HFFc6 (cell line): ENCODE measurements at regions not wholly inside any gene's neighbourhood (a gene's known extent, or its start where the extent isn't known, plus 50 kb on each side); places are given as distances from the start of the nearest gene placed in this dataset.

Source experiments
- DNase-seq: peaks from one replicate; pipeline ENCODE4 v3.0.0-alpha.2; 2018
- H3K27ac Mint-ChIP-seq: 2 replicates; pipeline ENCODE4 v1.8.0; 2020; ENCODE audit warnings: mild to moderate bottlenecking, mixed read lengths
- H3K27me3 Mint-ChIP-seq: 2 replicates; pipeline ENCODE4 v1.8.0; 2021; ENCODE audit warnings: mild to moderate bottlenecking, moderate library complexity, mixed read lengths; ENCODE audit not compliant: insufficient read depth
- H3K36me3 Mint-ChIP-seq: 2 replicates; pipeline ENCODE4 v1.8.0; 2021; ENCODE audit warnings: low read depth, mixed read lengths
- H3K4me1 Mint-ChIP-seq: 2 replicates; pipeline ENCODE4 v1.8.0; 2020; ENCODE audit warnings: low read depth, mixed read lengths
- H3K4me3 Mint-ChIP-seq: 2 replicates; pipeline ENCODE4 v1.8.0; 2020; ENCODE audit warnings: mild to moderate bottlenecking, moderate library complexity, mixed read lengths
- H3K9me3 Mint-ChIP-seq: 2 replicates; pipeline ENCODE4 v1.8.0; 2020; ENCODE audit warnings: mild to moderate bottlenecking, mixed read lengths
- TF ChIP-seq, protein P1 (sequence below): fragments of 200-600 bp; sonication (generic); IDR thresholded peaks from 2 replicates; pipeline ENCODE4 v1.5.0; 2021; ENCODE audit warnings: antibody characterized with exemption, mild to moderate bottlenecking

DNA sequence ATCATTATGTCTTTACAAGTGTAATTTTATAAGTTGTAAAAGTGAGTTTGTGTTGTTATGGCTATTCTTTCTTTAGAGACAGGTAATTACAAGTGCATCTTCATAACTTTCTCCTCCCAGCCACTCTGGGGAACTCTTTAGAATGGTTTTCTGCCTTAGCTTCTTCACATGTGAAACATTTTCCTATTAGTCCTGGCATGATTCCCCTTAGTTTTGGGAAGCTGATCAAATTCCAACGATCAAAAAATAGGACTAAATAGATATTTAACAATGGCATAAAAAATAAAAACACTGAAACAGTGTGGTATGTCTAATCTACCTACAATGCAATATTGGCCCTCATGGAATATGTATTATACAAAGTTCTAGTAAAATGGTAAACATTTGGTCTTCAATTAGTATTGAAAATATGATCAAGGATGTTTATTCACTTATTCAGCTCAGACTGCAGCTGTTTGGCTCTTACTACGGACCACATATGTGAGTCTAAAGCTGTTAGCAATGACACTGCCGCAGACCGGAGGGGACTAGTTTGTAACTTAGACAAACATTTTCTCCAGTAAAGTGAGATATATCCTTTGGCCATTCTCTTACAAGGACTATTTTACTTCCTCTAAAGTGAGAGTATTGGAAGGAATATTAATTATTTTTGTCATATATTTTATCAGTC is 890.8 kb upstream of the USP15 start:
- Mint-ChIP-seq H3K4me3 (no peak overlapping the region), H3K36me3 (no peaks in the 10 kb centered on the region; the same call in 1 of the 2 replicates), H3K9me3 (peaks cover 25% of the 10 kb centered on the region), H3K27ac (no peak overlapping the region), H3K4me1 (no peaks in the 10 kb centered on the region), H3K27me3 (no peaks in the 10 kb centered on the region)
- TF ChIP-seq, protein P1, sequence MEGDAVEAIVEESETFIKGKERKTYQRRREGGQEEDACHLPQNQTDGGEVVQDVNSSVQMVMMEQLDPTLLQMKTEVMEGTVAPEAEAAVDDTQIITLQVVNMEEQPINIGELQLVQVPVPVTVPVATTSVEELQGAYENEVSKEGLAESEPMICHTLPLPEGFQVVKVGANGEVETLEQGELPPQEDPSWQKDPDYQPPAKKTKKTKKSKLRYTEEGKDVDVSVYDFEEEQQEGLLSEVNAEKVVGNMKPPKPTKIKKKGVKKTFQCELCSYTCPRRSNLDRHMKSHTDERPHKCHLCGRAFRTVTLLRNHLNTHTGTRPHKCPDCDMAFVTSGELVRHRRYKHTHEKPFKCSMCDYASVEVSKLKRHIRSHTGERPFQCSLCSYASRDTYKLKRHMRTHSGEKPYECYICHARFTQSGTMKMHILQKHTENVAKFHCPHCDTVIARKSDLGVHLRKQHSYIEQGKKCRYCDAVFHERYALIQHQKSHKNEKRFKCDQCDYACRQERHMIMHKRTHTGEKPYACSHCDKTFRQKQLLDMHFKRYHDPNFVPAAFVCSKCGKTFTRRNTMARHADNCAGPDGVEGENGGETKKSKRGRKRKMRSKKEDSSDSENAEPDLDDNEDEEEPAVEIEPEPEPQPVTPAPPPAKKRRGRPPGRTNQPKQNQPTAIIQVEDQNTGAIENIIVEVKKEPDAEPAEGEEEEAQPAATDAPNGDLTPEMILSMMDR, result no peak
- DNase-seq, result no peak

DNA sequence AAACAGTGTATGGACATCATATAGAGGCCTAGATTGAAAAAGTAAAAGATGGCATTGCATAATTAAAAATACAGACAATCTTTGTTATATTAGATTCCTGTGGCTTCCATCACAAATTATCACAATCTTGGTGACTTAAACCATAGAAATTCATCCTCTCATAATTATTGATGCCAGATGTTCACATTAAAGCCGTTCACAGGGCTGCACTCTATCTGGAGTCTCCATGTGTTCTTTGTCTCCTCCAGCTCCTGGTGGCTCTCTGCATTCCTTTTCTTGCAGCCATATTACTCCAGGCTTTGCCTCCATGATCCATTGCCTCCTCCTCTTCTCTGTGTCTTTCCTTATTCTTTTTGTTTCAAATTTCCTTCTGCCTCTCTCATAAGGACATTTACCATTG is 875.7 kb upstream of the USP15 start:
- H3K27me3 Mint-ChIP-seq, result no peaks in the 10 kb centered on the region
- peaks cover 61% of the 10 kb centered on the region for H3K9me3 Mint-ChIP-seq
- no peaks in the 10 kb centered on the region for H3K4me1 Mint-ChIP-seq
- TF ChIP-seq, protein P1, result no peak
- no peak overlapping the region for H3K4me3 Mint-ChIP-seq
- H3K27ac Mint-ChIP-seq, result no peak overlapping the region
- DNase-seq, result no peak
- H3K36me3 Mint-ChIP-seq, result no peaks in the 10 kb centered on the region; the same call in 1 of the 2 replicates

DNA sequence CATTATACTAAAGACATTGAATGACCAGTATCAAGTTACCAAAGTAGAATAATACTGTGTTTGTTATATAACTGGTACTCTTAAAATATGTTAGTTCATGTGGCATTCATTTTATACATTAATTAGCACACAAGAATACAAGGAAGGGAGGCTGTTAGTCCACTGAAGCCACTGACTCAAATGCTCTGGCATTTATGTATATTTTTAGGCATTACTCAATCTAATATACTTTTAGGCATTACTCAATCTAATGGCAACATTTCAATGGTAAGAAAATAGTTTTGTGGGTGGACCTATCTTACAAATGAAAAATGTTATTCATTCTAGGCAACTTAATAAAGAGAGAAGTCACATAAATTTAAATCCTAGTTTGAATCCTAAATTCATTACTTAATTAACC is 874.4 kb upstream of the USP15 start:
- DNase-seq, result no peak
- H3K4me1 Mint-ChIP-seq, result no peaks in the 10 kb centered on the region
- TF ChIP-seq, protein P1, result no peak
- no peaks in the 10 kb centered on the region for H3K27me3 Mint-ChIP-seq
- H3K9me3 Mint-ChIP-seq, result peaks cover 56% of the 10 kb centered on the region
- H3K27ac Mint-ChIP-seq, result no peak overlapping the region
- no peaks in the 10 kb centered on the region for H3K36me3 Mint-ChIP-seq
- no peak overlapping the region for H3K4me3 Mint-ChIP-seq

DNA sequence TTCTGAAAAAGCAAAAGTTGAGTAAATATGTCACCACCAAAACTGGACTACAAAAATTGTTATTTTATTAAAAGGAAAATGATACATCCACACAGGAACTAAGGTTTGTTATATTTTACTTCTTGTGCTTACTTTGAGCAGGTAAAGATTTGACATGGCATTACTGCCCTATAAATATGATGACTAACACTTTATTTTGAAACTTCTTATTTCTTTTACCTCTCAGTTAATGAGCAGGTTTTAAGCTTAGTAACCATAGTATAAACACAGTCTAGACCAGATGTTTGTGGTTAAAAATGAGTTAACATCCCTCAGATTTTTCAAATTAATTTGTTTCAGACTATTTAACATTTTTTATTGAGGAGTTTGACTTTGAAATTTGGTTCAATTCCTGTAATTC is 862.5 kb upstream of the USP15 start:
- H3K27me3 Mint-ChIP-seq, result peaks cover 1% of the 10 kb centered on the region
- H3K4me3 Mint-ChIP-seq, result no peak overlapping the region
- H3K9me3 Mint-ChIP-seq, result peaks cover 37% of the 10 kb centered on the region
- H3K27ac Mint-ChIP-seq, result no peak overlapping the region
- H3K4me1 Mint-ChIP-seq, result no peaks in the 10 kb centered on the region
- no peaks in the 10 kb centered on the region; the same call in 1 of the 2 replicates for H3K36me3 Mint-ChIP-seq
- TF ChIP-seq, protein P1, result no peak
- no peak for DNase-seq

DNA sequence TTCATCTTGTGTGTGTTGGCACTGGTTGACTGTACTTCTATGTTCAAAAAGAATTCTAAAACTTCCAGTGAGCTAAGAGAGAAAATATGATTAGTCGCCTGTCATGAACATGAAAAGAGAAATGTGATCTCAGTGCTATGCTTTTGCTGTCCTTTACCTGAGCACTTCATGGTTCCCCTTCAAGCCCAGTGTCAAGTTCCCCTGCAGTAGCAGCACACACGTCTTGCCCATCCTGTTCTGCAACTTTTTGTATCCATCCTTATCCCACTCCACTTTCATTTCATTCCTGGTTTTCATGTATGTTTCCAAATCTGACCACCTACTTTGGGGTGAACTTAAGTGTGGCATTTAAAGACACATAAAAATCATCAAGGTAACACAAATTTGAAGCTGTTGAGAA is 848.0 kb upstream of the USP15 start:
- TF ChIP-seq, protein P1, result no peak
- DNase-seq, result no peak
- H3K9me3 Mint-ChIP-seq, result peaks cover 12% of the 10 kb centered on the region
- no peaks in the 10 kb centered on the region for H3K4me1 Mint-ChIP-seq
- H3K27ac Mint-ChIP-seq, result no peak overlapping the region
- no peaks in the 10 kb centered on the region for H3K36me3 Mint-ChIP-seq
- H3K4me3 Mint-ChIP-seq, result no peak overlapping the region
- H3K27me3 Mint-ChIP-seq, result no peaks in the 10 kb centered on the region; the same call in 1 of the 2 replicates
